HepG2 (cell line): ENCODE measurements at regions not wholly inside any gene's neighbourhood (a gene's known extent, or its start where the extent isn't known, plus 50 kb on each side); places are given as distances from the start of the nearest gene placed in this dataset.

Experiments used
- CREM ChIP-seq, 2 experiments: sonication (generic) in 1 of 2; formaldehyde crosslinking in 1 of 2; IDR thresholded peaks; 2 replicates each; pipeline versions ENCODE4 v1.4.0 to v1.6.1; 2016 to 2020; ENCODE audit warnings: antibody characterized with exemption in 1 of 2, mild to moderate bottlenecking in 1 of 2, missing genetic modification reagents in 1 of 2
- DPF2 ChIP-seq: sonication (generic); formaldehyde crosslinking; IDR thresholded peaks from 2 replicates; pipeline ENCODE4 v1.4.0; 2020; ENCODE audit warnings: mild to moderate bottlenecking, low read depth, missing genetic modification reagents, borderline replicate concordance
- IKZF1 ChIP-seq: fragments of 450-650 bp; IDR thresholded peaks from 2 replicates; pipeline ENCODE4 v1.7.1; 2016
- KLF16 ChIP-seq, 2 experiments: sonication (generic) in 1 of 2; formaldehyde crosslinking in 1 of 2; IDR thresholded peaks; 2 replicates each; pipeline versions ENCODE4 v1.6.1 to v1.8.0; 2016 to 2023; ENCODE audit warnings: missing genetic modification reagents in 2 of 2, missing compliant biosample characterization in 1 of 2
- MIXL1 ChIP-seq: IDR thresholded peaks from 2 replicates; pipeline ENCODE4 v1.6.1; 2016
- NFIC ChIP-seq: IDR thresholded peaks from 2 replicates; pipeline ENCODE4 v1.6.1; 2012; ENCODE audit warnings: mild to moderate bottlenecking, low read length, inconsistent platforms
- SIX4 ChIP-seq: sonication (generic); formaldehyde crosslinking; IDR thresholded peaks from 2 replicates; pipeline ENCODE4 v1.4.0; 2020; ENCODE audit warnings: missing genetic modification reagents
- ZBTB38 ChIP-seq: sonication (generic); formaldehyde crosslinking; IDR thresholded peaks from 2 replicates; pipeline ENCODE4 v1.5.1; 2020; ENCODE audit warnings: mild to moderate bottlenecking, missing genetic modification reagents
- ZBTB40 ChIP-seq, 2 experiments: fragments of 450-650 bp in 1 of 2; sonication (generic) in 1 of 2; formaldehyde crosslinking in 1 of 2; IDR thresholded peaks; 2 replicates each; pipeline versions ENCODE4 v1.6.1 to v1.8.0; 2016 to 2022; ENCODE audit warnings: antibody characterized with exemption in 1 of 2, mild to moderate bottlenecking in 1 of 2, missing genetic modification reagents in 1 of 2
- ZNF138 ChIP-seq: sonication (generic); formaldehyde crosslinking; IDR thresholded peaks from 2 replicates; pipeline ENCODE4 v1.5.0; 2020; ENCODE audit warnings: mild to moderate bottlenecking, low read depth, missing genetic modification reagents
- ZNF441 ChIP-seq: sonication (generic); formaldehyde crosslinking; IDR thresholded peaks from 2 replicates; pipeline ENCODE4 v1.7.0; 2021; ENCODE audit warnings: missing genetic modification reagents, borderline replicate concordance
- TF ChIP-seq, protein P1 (sequence below): sonication (generic); formaldehyde crosslinking; conservative IDR thresholded peaks from 2 replicates; pipeline ENCODE4 v1.4.0; 2020; ENCODE audit warnings: mild to moderate bottlenecking, missing genetic modification reagents, moderate library complexity
- TF ChIP-seq, protein P2 (sequence below): sonication (generic); formaldehyde crosslinking; IDR thresholded peaks from 2 replicates; pipeline ENCODE4 v1.4.0; 2020; ENCODE audit warnings: mild to moderate bottlenecking, missing genetic modification reagents
- TF ChIP-seq, protein P3 (sequence below): sonication (generic); formaldehyde crosslinking; IDR thresholded peaks from 2 replicates; pipeline ENCODE4 v1.4.0; 2020; ENCODE audit warnings: missing genetic modification reagents, low read depth, mild to moderate bottlenecking, borderline replicate concordance

- TF ChIP-seq, protein P1, sequence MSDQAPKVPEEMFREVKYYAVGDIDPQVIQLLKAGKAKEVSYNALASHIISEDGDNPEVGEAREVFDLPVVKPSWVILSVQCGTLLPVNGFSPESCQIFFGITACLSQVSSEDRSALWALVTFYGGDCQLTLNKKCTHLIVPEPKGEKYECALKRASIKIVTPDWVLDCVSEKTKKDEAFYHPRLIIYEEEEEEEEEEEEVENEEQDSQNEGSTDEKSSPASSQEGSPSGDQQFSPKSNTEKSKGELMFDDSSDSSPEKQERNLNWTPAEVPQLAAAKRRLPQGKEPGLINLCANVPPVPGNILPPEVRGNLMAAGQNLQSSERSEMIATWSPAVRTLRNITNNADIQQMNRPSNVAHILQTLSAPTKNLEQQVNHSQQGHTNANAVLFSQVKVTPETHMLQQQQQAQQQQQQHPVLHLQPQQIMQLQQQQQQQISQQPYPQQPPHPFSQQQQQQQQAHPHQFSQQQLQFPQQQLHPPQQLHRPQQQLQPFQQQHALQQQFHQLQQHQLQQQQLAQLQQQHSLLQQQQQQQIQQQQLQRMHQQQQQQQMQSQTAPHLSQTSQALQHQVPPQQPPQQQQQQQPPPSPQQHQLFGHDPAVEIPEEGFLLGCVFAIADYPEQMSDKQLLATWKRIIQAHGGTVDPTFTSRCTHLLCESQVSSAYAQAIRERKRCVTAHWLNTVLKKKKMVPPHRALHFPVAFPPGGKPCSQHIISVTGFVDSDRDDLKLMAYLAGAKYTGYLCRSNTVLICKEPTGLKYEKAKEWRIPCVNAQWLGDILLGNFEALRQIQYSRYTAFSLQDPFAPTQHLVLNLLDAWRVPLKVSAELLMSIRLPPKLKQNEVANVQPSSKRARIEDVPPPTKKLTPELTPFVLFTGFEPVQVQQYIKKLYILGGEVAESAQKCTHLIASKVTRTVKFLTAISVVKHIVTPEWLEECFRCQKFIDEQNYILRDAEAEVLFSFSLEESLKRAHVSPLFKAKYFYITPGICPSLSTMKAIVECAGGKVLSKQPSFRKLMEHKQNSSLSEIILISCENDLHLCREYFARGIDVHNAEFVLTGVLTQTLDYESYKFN: peak; percentile 98
- TF ChIP-seq ZBTB40 (IDR thresholded peaks at IDR 0.05) (no peak), ZBTB40 (CRISPR knock-in tag; IDR thresholded peaks at IDR 0.05) (peak; percentile 95), DPF2 (CRISPR knock-in tag) (peak; percentile 92), ZBTB38 (CRISPR knock-in tag) (0 out of 2 replicates have a peak, but pooled peaks have one; percentile 44), NFIC (peak; percentile 98), ZNF138 (no peak), MIXL1 (CRISPR knock-in tag) (peak; percentile 97), CREM (IDR thresholded peaks at IDR 0.05) (peak; percentile 92), CREM (CRISPR knock-in tag; IDR thresholded peaks at IDR 0.05) (no peak), SIX4 (CRISPR knock-in tag) (peak; percentile 91), IKZF1 (no peak), KLF16 (CRISPR knock-in tag; IDR thresholded peaks at IDR 0.05) (peak in 1 of 2 experiments; percentile 96; a peak in 2 of 4 replicates), ZNF441 (CRISPR knock-in tag) (no peak; the same call in none of the 2 replicates)
- TF ChIP-seq, protein P2, sequence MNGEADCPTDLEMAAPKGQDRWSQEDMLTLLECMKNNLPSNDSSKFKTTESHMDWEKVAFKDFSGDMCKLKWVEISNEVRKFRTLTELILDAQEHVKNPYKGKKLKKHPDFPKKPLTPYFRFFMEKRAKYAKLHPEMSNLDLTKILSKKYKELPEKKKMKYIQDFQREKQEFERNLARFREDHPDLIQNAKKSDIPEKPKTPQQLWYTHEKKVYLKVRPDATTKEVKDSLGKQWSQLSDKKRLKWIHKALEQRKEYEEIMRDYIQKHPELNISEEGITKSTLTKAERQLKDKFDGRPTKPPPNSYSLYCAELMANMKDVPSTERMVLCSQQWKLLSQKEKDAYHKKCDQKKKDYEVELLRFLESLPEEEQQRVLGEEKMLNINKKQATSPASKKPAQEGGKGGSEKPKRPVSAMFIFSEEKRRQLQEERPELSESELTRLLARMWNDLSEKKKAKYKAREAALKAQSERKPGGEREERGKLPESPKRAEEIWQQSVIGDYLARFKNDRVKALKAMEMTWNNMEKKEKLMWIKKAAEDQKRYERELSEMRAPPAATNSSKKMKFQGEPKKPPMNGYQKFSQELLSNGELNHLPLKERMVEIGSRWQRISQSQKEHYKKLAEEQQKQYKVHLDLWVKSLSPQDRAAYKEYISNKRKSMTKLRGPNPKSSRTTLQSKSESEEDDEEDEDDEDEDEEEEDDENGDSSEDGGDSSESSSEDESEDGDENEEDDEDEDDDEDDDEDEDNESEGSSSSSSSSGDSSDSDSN (CRISPR knock-in tag): no peak; the same call in 1 of the 2 replicates
- TF ChIP-seq, protein P3, sequence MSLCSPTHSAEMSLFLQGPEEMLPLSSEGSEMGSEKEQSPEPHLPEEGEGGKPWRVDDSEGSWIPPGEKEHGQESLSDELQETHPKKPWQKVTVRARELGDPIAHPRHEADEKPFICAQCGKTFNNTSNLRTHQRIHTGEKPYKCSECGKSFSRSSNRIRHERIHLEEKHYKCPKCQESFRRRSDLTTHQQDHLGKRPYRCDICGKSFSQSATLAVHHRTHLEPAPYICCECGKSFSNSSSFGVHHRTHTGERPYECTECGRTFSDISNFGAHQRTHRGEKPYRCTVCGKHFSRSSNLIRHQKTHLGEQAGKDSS (CRISPR knock-in tag): peak; percentile 100
These were observed 60.6 kb upstream of the ATXN1 start (continued) for GRCh38 chr6:16821834-16822264.
